ENCODE measurements at regions not wholly inside any gene's neighbourhood (a gene's known extent, or its start where the extent isn't known, plus 50 kb on each side); places are given as distances from the start of the nearest gene placed in this dataset.

DNA sequence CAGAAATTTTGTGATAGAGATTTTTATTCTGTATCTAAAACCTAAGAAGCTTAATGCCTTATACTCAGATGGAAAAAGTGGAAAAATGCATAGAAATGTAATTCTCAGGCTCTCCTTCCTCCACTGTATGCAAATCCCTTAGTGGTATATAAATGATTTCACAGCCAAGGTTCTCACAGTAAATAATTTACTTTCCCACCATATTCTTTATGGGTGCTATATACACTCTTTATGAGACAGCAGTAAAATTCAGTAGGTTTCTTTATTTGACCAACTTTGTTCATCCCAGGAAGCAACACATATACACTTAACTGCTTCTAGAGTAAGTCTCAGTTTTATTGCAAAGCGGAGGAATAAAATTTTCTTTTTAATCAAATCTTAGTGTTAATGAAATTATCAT is 1399.7 kb downstream of the PCDH7 start (continued):
- TF ChIP-seq, protein P1, sequence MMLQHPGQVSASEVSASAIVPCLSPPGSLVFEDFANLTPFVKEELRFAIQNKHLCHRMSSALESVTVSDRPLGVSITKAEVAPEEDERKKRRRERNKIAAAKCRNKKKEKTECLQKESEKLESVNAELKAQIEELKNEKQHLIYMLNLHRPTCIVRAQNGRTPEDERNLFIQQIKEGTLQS (IDR thresholded peaks at IDR 0.05): no peak
- TF ChIP-seq ZNF274 (IDR thresholded peaks at IDR 0.05; ENCODE audit: low read depth, low read length): no peak
- TF ChIP-seq ZFX (IDR thresholded peaks at IDR 0.05): no peak
- TF ChIP-seq, protein P2, sequence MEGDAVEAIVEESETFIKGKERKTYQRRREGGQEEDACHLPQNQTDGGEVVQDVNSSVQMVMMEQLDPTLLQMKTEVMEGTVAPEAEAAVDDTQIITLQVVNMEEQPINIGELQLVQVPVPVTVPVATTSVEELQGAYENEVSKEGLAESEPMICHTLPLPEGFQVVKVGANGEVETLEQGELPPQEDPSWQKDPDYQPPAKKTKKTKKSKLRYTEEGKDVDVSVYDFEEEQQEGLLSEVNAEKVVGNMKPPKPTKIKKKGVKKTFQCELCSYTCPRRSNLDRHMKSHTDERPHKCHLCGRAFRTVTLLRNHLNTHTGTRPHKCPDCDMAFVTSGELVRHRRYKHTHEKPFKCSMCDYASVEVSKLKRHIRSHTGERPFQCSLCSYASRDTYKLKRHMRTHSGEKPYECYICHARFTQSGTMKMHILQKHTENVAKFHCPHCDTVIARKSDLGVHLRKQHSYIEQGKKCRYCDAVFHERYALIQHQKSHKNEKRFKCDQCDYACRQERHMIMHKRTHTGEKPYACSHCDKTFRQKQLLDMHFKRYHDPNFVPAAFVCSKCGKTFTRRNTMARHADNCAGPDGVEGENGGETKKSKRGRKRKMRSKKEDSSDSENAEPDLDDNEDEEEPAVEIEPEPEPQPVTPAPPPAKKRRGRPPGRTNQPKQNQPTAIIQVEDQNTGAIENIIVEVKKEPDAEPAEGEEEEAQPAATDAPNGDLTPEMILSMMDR (IDR thresholded peaks at IDR 0.05 in 2 of 3, conservative IDR thresholded peaks at IDR 0.05 in 1 of 3; ENCODE audit: borderline replicate concordance in 1 of 3, insufficient read depth in 1 of 3, low read depth in 2 of 3, low read length in 2 of 3): no peak
- TF ChIP-seq SIN3A (IDR thresholded peaks at IDR 0.05; ENCODE audit: low read depth): no peak
- no peak for TF ChIP-seq EGR1 (IDR thresholded peaks at IDR 0.05; ENCODE audit: low read depth)
- TF ChIP-seq SP1 (IDR thresholded peaks at IDR 0.05; ENCODE audit: low read depth): no peak
- no peak for TF ChIP-seq CBX3 (IDR thresholded peaks at IDR 0.05; ENCODE audit: low read depth)
- no peak for TF ChIP-seq EZH2phosphoT487 (IDR thresholded peaks at IDR 0.05; ENCODE audit: borderline replicate concordance)

DNA sequence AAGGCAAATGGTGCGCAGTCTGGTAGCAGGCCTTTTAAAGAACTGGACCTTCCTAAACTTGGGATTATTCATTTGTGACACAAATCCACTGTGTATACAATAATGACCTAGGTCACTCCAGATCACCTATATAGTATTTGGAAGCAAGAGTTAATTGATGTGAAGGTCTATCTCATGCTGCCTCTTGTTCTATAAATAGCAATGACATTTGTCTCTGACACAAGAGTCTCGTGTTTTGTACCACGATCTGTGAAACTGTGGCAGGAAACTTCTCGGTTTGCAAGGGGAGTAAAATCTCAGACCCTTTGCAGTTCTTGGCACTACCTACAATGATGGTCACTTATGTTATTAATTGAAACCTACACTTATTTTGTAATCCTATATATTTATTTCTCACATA is 1408.4 kb downstream of the PCDH7 start:
- H3K79me2 ChIP-seq (ENCODE audit: insufficient read depth, low read length): no peaks in the 10 kb centered on the region
- H3K4me2 ChIP-seq (ENCODE audit: low read length): no peak overlapping the region
- TF ChIP-seq EGR1 (IDR thresholded peaks at IDR 0.05; ENCODE audit: low read depth): no peak
- TF ChIP-seq, protein P3, sequence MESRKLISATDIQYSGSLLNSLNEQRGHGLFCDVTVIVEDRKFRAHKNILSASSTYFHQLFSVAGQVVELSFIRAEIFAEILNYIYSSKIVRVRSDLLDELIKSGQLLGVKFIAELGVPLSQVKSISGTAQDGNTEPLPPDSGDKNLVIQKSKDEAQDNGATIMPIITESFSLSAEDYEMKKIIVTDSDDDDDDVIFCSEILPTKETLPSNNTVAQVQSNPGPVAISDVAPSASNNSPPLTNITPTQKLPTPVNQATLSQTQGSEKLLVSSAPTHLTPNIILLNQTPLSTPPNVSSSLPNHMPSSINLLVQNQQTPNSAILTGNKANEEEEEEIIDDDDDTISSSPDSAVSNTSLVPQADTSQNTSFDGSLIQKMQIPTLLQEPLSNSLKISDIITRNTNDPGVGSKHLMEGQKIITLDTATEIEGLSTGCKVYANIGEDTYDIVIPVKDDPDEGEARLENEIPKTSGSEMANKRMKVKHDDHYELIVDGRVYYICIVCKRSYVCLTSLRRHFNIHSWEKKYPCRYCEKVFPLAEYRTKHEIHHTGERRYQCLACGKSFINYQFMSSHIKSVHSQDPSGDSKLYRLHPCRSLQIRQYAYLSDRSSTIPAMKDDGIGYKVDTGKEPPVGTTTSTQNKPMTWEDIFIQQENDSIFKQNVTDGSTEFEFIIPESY (IDR thresholded peaks at IDR 0.05; ENCODE audit: extremely low read depth, insufficient replicate concordance, low read length): no peak
- TF ChIP-seq CBX3 (IDR thresholded peaks at IDR 0.05; ENCODE audit: low read depth): no peak
- CTCF ChIA-PET: no interaction called here
- H3K4me3 ChIP-seq (replicated peaks in 1 of 2; ENCODE audit: low read depth in 1 of 2, low read length in 2 of 2): no peak overlapping the region
- no peaks in the 10 kb centered on the region for H3K9me2 ChIP-seq (ENCODE audit: insufficient read depth)
- H3K9me3 ChIP-seq (ENCODE audit: control insufficient read depth in 1 of 2, insufficient read depth in 1 of 2, low read depth in 1 of 2, low read length in 2 of 2): no peaks in the 10 kb centered on the region
- RAD21 ChIA-PET (ENCODE audit: low non-redundant PET in 1 of 2, low total read pairs in 2 of 2, uncharacterized antibody in 2 of 2, unreplicated experiment in 2 of 2): no interaction called here
- POLR2A ChIA-PET: no interaction called here
- no peak overlapping the region for H2AFZ ChIP-seq (ENCODE audit: low read depth, low read length, poor library complexity, severe bottlenecking)
- H4K20me1 ChIP-seq (ENCODE audit: insufficient read depth): no peaks in the 10 kb centered on the region
- no peaks in the 10 kb centered on the region for H3K4me1 ChIP-seq (ENCODE audit: control insufficient read depth in 1 of 2, insufficient read depth in 2 of 2, low read length in 2 of 2)
- no peak overlapping the region for H3K27ac ChIP-seq (ENCODE audit: low read depth, low read length)
- BruUV-seq (replicated peaks): no TSS peak
- no peak overlapping the region for H3K9ac ChIP-seq (ENCODE audit: low read length)
- no peak for ATAC-seq
- H3K36me3 ChIP-seq (ENCODE audit: control insufficient read depth in 1 of 2, insufficient read depth in 2 of 2, low read length in 2 of 2): no peaks in the 10 kb centered on the region
- intact Hi-C loops (cut with micrococcal nuclease): no loop called here
- no peak for DNase-seq (ENCODE audit: low read depth, low spot score)
- H3K27me3 ChIP-seq (ENCODE audit: insufficient read depth, low read length): no peaks in the 10 kb centered on the region

Measured in HCT116 (cell line).